Gastroesophageal sphincter (tissue), 3 donors: ENCODE measurements at regions not wholly inside any gene's neighbourhood (a gene's known extent, or its start where the extent isn't known, plus 50 kb on each side); places are given as distances from the start of the nearest gene placed in this dataset.

ENCODE experiments used
- EP300 ChIP-seq: sonication (generic); formaldehyde crosslinking; IDR thresholded peaks from one replicate; pipeline ENCODE4 v1.6.1; 2017; ENCODE audit warnings: antibody characterized with exemption, mild to moderate bottlenecking
- POLR2A ChIP-seq, 2 donors: fragments of 450-650 bp; IDR thresholded peaks; one replicate each; pipeline ENCODE4 v1.6.1; 2017; ENCODE audit warnings: antibody characterized with exemption in 2 of 2, mild to moderate bottlenecking in 2 of 2, moderate library complexity in 1 of 2
- POLR2AphosphoS5 ChIP-seq: sonication (generic); formaldehyde crosslinking; IDR thresholded peaks from one replicate; pipeline ENCODE4 v1.6.1; 2017; ENCODE audit warnings: antibody characterized with exemption
- TF ChIP-seq, protein P1 (sequence below), 4 experiments: fragments of 200-600 bp in 2 of 4; fragments of 450-650 bp in 2 of 4; sonication (generic) in 1 of 4; IDR thresholded peaks; one replicate each; pipeline ENCODE4 v1.5.1; 2017 to 2019; ENCODE audit warnings: antibody characterized with exemption in 4 of 4, mild to moderate bottlenecking in 2 of 4, moderate library complexity in 2 of 4

DNA sequence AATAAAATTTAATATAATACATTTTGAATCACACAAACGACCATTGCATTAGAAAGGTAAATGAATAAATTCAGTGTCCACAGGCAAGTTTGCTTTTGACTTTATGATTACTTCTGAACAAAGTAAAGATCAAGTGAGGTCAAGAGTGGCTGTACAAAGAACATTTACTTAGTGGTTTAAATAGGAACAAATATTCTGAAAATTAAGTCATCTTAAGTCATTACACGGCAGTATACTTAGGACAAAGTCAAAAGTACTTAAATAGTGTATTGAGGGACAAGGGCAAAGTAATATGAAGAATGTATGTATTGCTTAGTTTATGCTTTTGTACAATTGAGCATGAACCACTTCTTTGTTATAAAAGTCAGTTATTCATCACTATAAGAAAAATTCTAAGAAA, 1511.2 kb upstream of the CDH9 start:
- TF ChIP-seq, protein P1, sequence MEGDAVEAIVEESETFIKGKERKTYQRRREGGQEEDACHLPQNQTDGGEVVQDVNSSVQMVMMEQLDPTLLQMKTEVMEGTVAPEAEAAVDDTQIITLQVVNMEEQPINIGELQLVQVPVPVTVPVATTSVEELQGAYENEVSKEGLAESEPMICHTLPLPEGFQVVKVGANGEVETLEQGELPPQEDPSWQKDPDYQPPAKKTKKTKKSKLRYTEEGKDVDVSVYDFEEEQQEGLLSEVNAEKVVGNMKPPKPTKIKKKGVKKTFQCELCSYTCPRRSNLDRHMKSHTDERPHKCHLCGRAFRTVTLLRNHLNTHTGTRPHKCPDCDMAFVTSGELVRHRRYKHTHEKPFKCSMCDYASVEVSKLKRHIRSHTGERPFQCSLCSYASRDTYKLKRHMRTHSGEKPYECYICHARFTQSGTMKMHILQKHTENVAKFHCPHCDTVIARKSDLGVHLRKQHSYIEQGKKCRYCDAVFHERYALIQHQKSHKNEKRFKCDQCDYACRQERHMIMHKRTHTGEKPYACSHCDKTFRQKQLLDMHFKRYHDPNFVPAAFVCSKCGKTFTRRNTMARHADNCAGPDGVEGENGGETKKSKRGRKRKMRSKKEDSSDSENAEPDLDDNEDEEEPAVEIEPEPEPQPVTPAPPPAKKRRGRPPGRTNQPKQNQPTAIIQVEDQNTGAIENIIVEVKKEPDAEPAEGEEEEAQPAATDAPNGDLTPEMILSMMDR (IDR thresholded peaks at IDR 0.05) = no peak
- TF ChIP-seq POLR2A (IDR thresholded peaks at IDR 0.05) (no peak), POLR2AphosphoS5 (no peak), EP300 (no peak)
